KBM-7 (cell line): ENCODE measurements at regions not wholly inside any gene's neighbourhood (a gene's known extent, or its start where the extent isn't known, plus 50 kb on each side); places are given as distances from the start of the nearest gene placed in this dataset.

Experiments
- DNase-seq: peaks from one replicate; pipeline ENCODE4 v3.0.0-alpha.2; 2015
- in situ Hi-C: fragments of 300-500 bp; cut with MboI; formaldehyde crosslinking; loops from 2 replicates; pipeline ENCODE4 v1.14.3; 2020; ENCODE audit warnings: low sequenced_read_pairs, low pct_unique_long_range_greater_than_20kb, mixed read lengths

- in situ Hi-C loops = no loop called here
- DNase-seq = no peak
Observed at GRCh38 chr5:179497636-179498340, 52.6 kb upstream of the RUFY1 start.

DNA sequence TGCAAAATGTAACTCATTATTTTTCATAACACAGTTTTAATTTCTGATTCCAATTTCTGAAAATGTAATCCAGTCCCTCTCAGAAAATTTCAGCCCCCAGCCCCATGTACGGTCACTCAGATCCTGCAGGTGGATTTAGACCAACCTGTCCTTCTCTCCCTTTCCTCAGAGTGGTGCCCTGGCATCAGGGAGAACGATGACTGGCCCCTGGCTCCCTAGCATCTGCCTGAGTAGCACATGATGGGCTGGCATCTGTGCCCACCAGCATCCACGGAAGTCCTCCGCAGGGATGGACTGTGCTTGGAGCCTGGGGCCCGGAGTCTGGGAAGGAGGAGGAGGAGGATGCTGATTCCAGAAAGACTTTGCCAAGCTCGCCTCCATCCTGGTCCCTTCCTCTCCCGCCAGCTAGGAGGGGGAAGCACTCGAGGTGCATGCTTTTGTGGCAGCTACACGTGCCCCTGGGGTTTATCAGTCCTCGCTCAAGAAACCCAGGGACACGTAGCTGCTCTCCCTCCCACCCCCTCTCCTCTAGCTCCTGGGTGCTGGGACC is 54.4 kb upstream of the RUFY1 start:
- peak; percentile 24 for DNase-seq
- in situ Hi-C loops = no loop called here

DNA sequence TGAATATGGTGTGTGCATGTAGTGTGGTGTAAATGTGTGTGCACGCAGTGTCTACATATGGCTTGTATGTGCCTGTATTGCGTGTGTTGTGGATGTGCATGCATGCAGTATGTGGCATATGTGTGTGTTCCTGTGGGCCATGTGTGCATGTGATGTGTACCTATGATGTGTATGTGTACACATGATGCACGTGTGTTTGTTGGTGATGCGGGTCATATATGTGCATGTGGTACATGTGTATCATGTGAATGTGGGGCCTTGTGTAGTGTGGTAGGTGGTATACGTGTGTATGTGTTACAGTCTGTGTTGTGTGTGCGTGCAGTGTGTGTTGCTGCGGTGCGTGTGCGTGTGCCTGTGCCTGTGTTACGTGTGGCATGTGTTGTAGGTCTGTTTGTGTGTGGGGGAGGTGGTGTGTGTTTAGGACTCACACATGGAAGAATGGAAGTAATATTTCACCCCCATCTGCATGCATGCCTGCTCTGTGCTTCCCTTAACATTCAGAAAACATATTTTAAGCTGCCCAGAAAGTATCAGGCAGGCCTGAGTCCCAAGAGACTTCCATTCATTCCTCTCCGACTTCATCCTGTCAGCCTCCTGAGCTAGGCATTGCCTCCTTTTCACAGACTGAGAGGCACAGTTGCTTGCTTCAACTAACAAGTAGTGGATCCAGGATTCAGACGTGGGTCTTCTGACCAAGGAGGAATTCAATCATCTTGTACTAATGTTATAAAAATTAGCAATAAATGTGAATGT is 55.4 kb upstream of the RUFY1 start:
- in situ Hi-C loops = no loop called here
- DNase-seq = no peak

GRCh38 chr5:179488975-179489374 is 61.4 kb upstream of the RUFY1 start:
- DNase-seq = no peak
- in situ Hi-C loops = no loop called here

DNA sequence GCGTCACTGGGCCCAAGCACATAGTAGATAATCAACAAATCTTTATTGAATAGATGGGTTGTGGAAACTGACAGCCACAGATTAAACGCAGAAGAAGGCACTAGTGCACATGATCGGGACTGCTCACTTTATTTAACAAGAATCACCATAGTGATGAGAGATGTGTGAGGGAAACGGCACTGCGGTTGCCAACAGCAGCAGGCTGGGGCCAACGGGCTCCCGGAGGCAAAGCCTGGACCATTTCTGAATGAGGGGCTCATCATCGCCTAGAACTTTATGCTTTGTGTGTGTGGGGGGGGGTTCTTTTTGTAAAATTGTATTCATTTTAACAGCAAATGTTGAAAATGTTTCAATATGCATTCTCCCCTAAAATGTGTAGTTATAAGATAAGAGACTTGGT is 61.9 kb upstream of the RUFY1 start:
- DNase-seq = no peak
- in situ Hi-C loops = no loop called here

DNA sequence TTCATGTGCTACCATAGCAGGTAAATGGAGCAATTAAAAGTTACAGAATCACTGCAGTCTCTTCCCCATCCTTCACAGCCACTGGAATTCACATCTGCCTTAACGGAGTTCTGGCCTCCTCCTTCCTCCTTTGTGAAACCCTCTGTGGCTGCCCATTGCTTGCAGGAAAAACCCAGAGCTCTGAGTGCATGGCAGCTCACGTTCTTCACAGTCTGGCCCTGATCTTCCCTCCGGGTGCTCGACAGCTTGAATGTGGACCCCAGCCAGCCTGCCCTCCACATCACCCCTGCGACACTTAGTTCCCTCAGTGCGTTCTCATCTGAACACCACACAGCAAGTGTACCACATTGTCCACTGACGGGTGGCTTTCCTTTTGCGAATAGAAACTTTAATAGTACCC is 63.2 kb upstream of the RUFY1 start:
- in situ Hi-C loops = no loop called here
- DNase-seq = no peak

- no peak for DNase-seq
- in situ Hi-C loops = no loop called here
Observed at GRCh38 chr5:179486596-179487051, 63.7 kb upstream of the RUFY1 start.

DNA sequence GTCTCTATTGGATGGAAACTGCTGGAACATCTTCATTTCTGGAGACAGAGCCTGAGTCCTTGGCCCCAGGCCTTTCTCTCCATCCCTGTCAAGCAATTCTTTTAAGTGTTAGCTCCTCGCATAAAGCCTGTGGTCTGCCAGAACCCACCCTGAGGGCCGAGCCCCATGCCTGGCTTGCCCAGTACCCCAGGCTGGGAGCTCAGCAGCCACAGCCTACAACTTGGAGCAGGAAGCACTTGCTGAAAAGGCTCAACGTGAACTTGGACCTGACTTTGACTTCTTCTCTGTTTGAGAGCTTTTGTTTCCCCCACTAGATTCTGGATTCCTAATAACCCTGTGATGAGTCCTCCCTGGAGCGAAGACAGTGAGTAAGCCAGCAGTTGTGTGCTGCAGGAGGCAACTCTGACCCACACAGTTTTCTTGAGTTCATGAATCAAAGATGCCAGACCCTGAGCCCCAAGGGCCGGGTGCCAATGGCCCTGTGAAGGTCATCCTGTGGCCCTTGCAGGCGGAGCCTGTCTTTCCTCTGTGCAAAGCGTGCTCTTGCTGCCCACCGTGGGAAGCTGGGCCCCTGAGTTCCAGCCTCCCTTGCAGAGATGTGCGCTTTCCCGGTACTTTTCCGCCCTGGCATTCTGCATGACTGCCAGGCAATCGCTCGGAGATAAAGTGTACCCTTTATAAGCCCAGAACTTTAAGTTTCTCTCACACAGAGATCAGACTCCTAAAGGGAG is 64.3 kb upstream of the RUFY1 start:
- in situ Hi-C loops = no loop called here
- no peak for DNase-seq

GRCh38 chr5:179484761-179485160 is 65.6 kb upstream of the RUFY1 start:
- DNase-seq = no peak
- in situ Hi-C loops = no loop called here

- in situ Hi-C loops = no loop called here
- no peak for DNase-seq
Observed at GRCh38 chr5:179484201-179484600, 66.2 kb upstream of the RUFY1 start.

DNA sequence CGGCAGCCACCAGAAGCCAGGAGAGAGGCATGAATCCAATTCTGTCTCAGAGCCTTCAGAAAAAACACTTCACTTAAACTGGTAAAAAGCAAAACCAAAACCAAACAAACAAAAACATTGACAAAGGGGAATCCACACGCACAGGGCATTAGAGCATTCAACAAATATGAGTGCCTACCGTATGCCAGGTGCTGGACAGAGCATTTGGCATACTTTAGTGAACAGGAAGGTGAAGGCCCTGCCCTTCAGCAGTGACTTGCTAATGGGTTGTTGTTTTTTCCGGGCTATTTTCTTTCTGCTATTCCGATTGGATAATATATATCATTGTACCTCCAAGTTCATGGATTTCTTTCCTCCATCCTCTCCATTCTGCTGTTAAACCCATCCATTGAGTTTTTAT is 71.7 kb upstream of the RUFY1 start:
- in situ Hi-C loops = no loop called here
- DNase-seq = no peak

GRCh38 chr5:179475208-179475751 is 75.1 kb upstream of the RUFY1 start:
- in situ Hi-C loops = no loop called here

DNA sequence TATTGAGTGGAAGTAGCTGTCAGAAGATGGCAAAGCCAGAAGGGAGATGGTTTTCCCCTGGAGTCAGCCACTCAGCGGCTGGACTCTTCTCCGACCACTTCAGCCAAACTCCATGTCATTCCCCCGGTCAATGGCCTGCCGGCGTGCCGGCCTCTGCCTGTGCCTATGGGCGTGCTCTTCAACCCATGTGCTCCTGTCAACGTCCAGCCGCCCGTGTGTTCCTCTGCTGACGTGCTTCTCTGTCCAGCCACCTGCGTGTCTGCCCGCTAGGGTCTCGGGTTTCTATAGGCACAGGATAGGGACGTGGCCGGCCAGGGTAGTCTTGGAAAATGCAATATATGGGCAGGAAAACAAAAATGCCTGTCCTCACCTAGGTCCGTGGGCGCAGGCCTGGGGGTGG is 77.7 kb upstream of the RUFY1 start:
- no peak for DNase-seq
- in situ Hi-C loops = no loop called here

More at GRCh38 chr5:179475208-179475751, 75.1 kb upstream of the RUFY1 start:
- DNase-seq = no peak

DNA sequence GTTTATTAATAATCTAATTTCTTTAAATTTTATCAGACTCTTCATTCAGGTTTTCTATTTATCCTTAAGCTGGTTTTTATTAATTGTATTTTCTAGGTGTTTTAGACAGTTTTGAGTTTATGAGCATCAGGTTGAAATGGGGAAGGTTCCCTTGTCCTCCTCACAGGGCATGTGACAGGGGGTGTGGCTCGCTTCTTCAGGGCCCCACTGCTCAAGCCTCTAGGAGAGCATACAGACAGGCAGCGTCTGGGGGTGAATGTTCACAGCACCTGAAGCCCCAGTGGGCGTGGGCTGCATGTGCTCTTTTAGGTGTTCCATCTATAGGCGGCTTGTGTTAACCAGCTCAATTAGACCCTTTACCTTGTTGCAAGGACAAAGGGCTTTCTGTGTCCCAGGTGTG is 78.2 kb upstream of the RUFY1 start:
- in situ Hi-C loops = no loop called here
- no peak for DNase-seq

- no peak for DNase-seq
- in situ Hi-C loops = no loop called here
Observed at GRCh38 chr5:179470201-179470600, 80.2 kb upstream of the RUFY1 start.

GRCh38 chr5:179468696-179469095 is 81.7 kb upstream of the RUFY1 start:
- in situ Hi-C loops = no loop called here
- DNase-seq = no peak

- no peak for DNase-seq
Observed at GRCh38 chr5:179467441-179467840, 82.9 kb upstream of the RUFY1 start.

DNA sequence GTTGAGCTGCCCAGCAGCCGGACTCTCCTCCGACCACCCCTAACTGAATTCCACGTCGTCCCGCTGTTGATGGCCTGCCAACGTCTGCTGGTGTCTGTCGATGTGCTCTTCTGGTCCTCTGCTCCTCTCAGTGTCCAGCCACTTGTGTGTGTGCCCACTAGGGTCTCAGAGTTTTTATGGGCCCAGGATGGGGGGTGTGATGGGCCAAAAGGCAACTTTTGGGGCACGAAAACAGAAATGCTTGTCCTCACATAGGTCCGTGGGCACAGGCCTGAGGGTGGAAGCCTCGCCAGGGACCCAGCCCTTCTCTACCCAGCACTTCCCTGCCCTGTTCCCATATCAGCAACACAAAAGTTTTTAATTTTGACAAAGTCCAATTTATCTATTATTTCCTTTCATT is 85.7 kb upstream of the RUFY1 start:
- in situ Hi-C loops = no loop called here
- no peak for DNase-seq

More at GRCh38 chr5:179467441-179467840, 82.9 kb upstream of the RUFY1 start:
- in situ Hi-C loops = no loop called here

GRCh38 chr5:179462040-179462439 is 88.3 kb upstream of the RUFY1 start:
- in situ Hi-C loops = no loop called here
- no peak for DNase-seq

DNA sequence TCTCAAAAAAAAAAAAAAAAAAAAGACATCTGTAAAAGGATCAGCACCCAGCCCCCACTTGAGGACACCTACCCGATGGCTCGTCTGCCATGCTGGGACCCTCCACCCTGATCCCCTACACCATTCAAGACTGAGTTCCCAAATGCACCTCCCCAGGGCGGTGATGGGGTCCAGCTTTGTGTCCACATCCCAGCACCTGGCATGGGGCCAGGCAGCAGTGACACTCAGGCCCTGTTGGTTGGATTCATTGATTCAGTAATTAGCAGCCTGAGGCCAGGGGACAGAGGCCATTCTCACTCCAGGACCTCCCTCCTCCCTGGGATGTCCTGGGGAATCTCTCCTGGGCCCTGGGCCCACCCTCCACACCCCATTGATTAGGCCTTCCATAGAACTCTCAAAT is 88.8 kb upstream of the RUFY1 start:
- no peak for DNase-seq
- in situ Hi-C loops = no loop called here
